OCI-LY1 (cell line): ENCODE measurements at regions not wholly inside any gene's neighbourhood (a gene's known extent, or its start where the extent isn't known, plus 50 kb on each side); places are given as distances from the start of the nearest gene placed in this dataset.

Source experiments
- H2AFZ ChIP-seq: fragments of 200-600 bp; sonication (generic), shearing (Covaris generic); 2 replicates; pipeline ENCODE4 v1.6.0; 2014; ENCODE audit warnings: antibody characterized with exemption, mild to moderate bottlenecking, low read length
- H3F3A ChIP-seq: fragments of 200-600 bp; sonication (generic), shearing (Covaris generic); 2 replicates; pipeline ENCODE4 v1.6.0; 2014; ENCODE audit warnings: mild to moderate bottlenecking, antibody characterized with exemption, low read length, moderate library complexity; ENCODE audit not compliant: insufficient read depth
- H3K27ac ChIP-seq: fragments of 200-600 bp; sonication (generic); 2 replicates; pipeline ENCODE4 v1.5.1; 2014; ENCODE audit warnings: low read length, mixed run types, mild to moderate bottlenecking, low read depth; ENCODE audit not compliant: poor library complexity, severe bottlenecking
- H3K27me3 ChIP-seq: fragments of 200-600 bp; sonication (generic); 2 replicates; pipeline ENCODE4 v1.6.0; 2014; ENCODE audit warnings: antibody characterized with exemption, mild to moderate bottlenecking, low read length, moderate library complexity; ENCODE audit not compliant: insufficient read depth
- H3K36me3 ChIP-seq: fragments of 200-600 bp; sonication (generic); 2 replicates; pipeline ENCODE4 v1.6.1; 2014; ENCODE audit warnings: mild to moderate bottlenecking, antibody characterized with exemption, low read length, moderate library complexity, mixed read lengths; ENCODE audit not compliant: insufficient read depth
- H3K4me1 ChIP-seq: fragments of 200-600 bp; sonication (generic); 2 replicates; pipeline ENCODE4 v1.5.1; 2014; ENCODE audit warnings: mild to moderate bottlenecking, low read length, moderate library complexity; ENCODE audit not compliant: insufficient read depth, severe bottlenecking
- H3K4me2 ChIP-seq: fragments of 200-600 bp; sonication (generic), shearing (Covaris generic); 2 replicates; pipeline ENCODE4 v1.6.1; 2014; ENCODE audit warnings: low read length
- H3K4me3 ChIP-seq: fragments of 200-600 bp; sonication (generic); 2 replicates; pipeline ENCODE4 v1.5.1; 2014; ENCODE audit warnings: low read length, low read depth, mild to moderate bottlenecking, mixed read lengths; ENCODE audit not compliant: poor library complexity, severe bottlenecking
- H3K79me2 ChIP-seq: fragments of 200-600 bp; shearing (Covaris generic); 2 replicates; pipeline ENCODE4 v1.6.1; 2016; ENCODE audit warnings: mixed run types, low read length, mixed read lengths; ENCODE audit not compliant: insufficient read depth
- H3K9ac ChIP-seq: fragments of 200-600 bp; sonication (generic), shearing (Covaris generic); 2 replicates; pipeline ENCODE4 v1.6.1; 2014; ENCODE audit warnings: mild to moderate bottlenecking, low read length, mixed read lengths
- H3K9me2 ChIP-seq: fragments of 200-600 bp; sonication (generic), shearing (Covaris generic); 2 replicates; pipeline ENCODE4 v1.6.1; 2014; ENCODE audit warnings: low read depth, mild to moderate bottlenecking, low read length, mixed read lengths
- H3K9me3 ChIP-seq: fragments of 200-600 bp; shearing (Covaris generic); 2 replicates; pipeline ENCODE4 v1.6.1; 2014; ENCODE audit warnings: low read length, mixed read lengths
- H4K20me1 ChIP-seq: fragments of 200-600 bp; sonication (generic), shearing (Covaris generic); 2 replicates; pipeline ENCODE4 v1.6.0; 2016; ENCODE audit warnings: mild to moderate bottlenecking, low read length; ENCODE audit not compliant: insufficient read depth
- CTCF ChIP-seq: fragments of 200-600 bp; sonication (generic), shearing (Covaris generic); IDR thresholded peaks from 2 replicates; pipeline ENCODE4 v1.5.1; 2017; ENCODE audit warnings: mild to moderate bottlenecking, antibody characterized with exemption, low read length, moderate library complexity, mixed read lengths
- EZH2 ChIP-seq: fragments of 200-600 bp; sonication (generic), shearing (Covaris generic); IDR thresholded peaks from 2 replicates; pipeline ENCODE4 v1.8.0; 2017; ENCODE audit warnings: borderline replicate concordance, mixed run types, mild to moderate bottlenecking, antibody characterized with exemption, low read length, moderate library complexity, mixed read lengths

- H2AFZ ChIP-seq = no peak overlapping the region
- TF ChIP-seq EZH2 = no peak
- no peak for TF ChIP-seq CTCF
- no peaks in the 10 kb centered on the region for H4K20me1 ChIP-seq
- H3K9ac ChIP-seq = no peak overlapping the region
- no peaks in the 10 kb centered on the region for H3K9me3 ChIP-seq
- H3K4me2 ChIP-seq = no peak overlapping the region
- H3K27ac ChIP-seq = no peak overlapping the region
- no peak overlapping the region for H3K4me3 ChIP-seq
- no peaks in the 10 kb centered on the region for H3K4me1 ChIP-seq
- H3K9me2 ChIP-seq = no peaks in the 10 kb centered on the region
- no peaks in the 10 kb centered on the region for H3F3A ChIP-seq
- H3K36me3 ChIP-seq = no peaks in the 10 kb centered on the region
- H3K27me3 ChIP-seq = no peaks in the 10 kb centered on the region
- H3K79me2 ChIP-seq = no peaks in the 10 kb centered on the region
Observed at GRCh38 chr14:86954623-86955022, 1038.4 kb downstream of the GALC start.

- no peaks in the 10 kb centered on the region for H3K27me3 ChIP-seq
- H3F3A ChIP-seq = no peaks in the 10 kb centered on the region
- H4K20me1 ChIP-seq = no peaks in the 10 kb centered on the region
- H3K36me3 ChIP-seq = no peaks in the 10 kb centered on the region
- H3K9ac ChIP-seq = no peak overlapping the region
- no peaks in the 10 kb centered on the region for H3K9me2 ChIP-seq
- H3K79me2 ChIP-seq = no peaks in the 10 kb centered on the region
- no peak for TF ChIP-seq EZH2
- no peak for TF ChIP-seq CTCF
- no peak overlapping the region for H3K27ac ChIP-seq
- H3K9me3 ChIP-seq = no peaks in the 10 kb centered on the region
- no peak overlapping the region for H2AFZ ChIP-seq
- no peak overlapping the region for H3K4me3 ChIP-seq
- no peaks in the 10 kb centered on the region for H3K4me1 ChIP-seq
- H3K4me2 ChIP-seq = no peak overlapping the region
Observed at GRCh38 chr14:86946446-86946845, 1046.5 kb downstream of the GALC start.

GRCh38 chr14:86944434-86944833, 1048.5 kb downstream of the GALC start:
- no peak overlapping the region for H3K4me2 ChIP-seq

More at GRCh38 chr14:86944434-86944833, 1048.5 kb downstream of the GALC start:
- H4K20me1 ChIP-seq = no peaks in the 10 kb centered on the region
- H3K79me2 ChIP-seq = no peaks in the 10 kb centered on the region
- H3K9me2 ChIP-seq = no peaks in the 10 kb centered on the region
- TF ChIP-seq EZH2 (no peak), CTCF (no peak)
- H3F3A ChIP-seq = no peaks in the 10 kb centered on the region
- H3K4me1 ChIP-seq = no peaks in the 10 kb centered on the region
- H3K9ac ChIP-seq = no peak overlapping the region
- H3K9me3 ChIP-seq = no peaks in the 10 kb centered on the region
- no peak overlapping the region for H3K27ac ChIP-seq
- H3K27me3 ChIP-seq = no peaks in the 10 kb centered on the region
- no peaks in the 10 kb centered on the region for H3K36me3 ChIP-seq
- H3K4me3 ChIP-seq = no peak overlapping the region
- H2AFZ ChIP-seq = no peak overlapping the region
